ENCODE measurements at regions not wholly inside any gene's neighbourhood (a gene's known extent, or its start where the extent isn't known, plus 50 kb on each side); places are given as distances from the start of the nearest gene placed in this dataset.

GRCh38 chr6:25023781-25024180, 88.0 kb upstream of the RIPOR2 start:
- Histone ChIP-seq H3K4me1 (no peaks in the 10 kb centered on the region), H3K36me3 (no peaks in the 10 kb centered on the region), H3K27ac (no peak overlapping the region), H3K9me3 (no peaks in the 10 kb centered on the region), H3K4me3 (no peak overlapping the region), H3K27me3 (no peaks in the 10 kb centered on the region)
- no peak for DNase-seq (ENCODE audit: low spot score in 2 of 2)
- 97 to 98% methylated on average over 22 of the region's 22 CpGs for WGBS, 2 donors
- no peak for TF ChIP-seq CTCF (IDR thresholded peaks at IDR 0.05)
- TF ChIP-seq POLR2A (IDR thresholded peaks at IDR 0.05) = no peak
- no peak for TF ChIP-seq EP300 (IDR thresholded peaks at IDR 0.05)

- no peak overlapping the region for H3K4me3 ChIP-seq
- DNase-seq (ENCODE audit: low spot score in 2 of 2) = no peak
- TF ChIP-seq EP300 (IDR thresholded peaks at IDR 0.05) (no peak), POLR2A (IDR thresholded peaks at IDR 0.05) (no peak), CTCF (IDR thresholded peaks at IDR 0.05) (no peak)
- no peaks in the 10 kb centered on the region for H3K27me3 ChIP-seq
- H3K4me1 ChIP-seq = no peaks in the 10 kb centered on the region
- 92 to 94% methylated on average over 3 of the region's 3 CpGs for WGBS, 2 donors
- H3K36me3 ChIP-seq = no peaks in the 10 kb centered on the region
- no peaks in the 10 kb centered on the region for H3K9me3 ChIP-seq
- no peak overlapping the region for H3K27ac ChIP-seq
These were observed 89.1 kb upstream of the RIPOR2 start for GRCh38 chr6:25024821-25025220.

DNA sequence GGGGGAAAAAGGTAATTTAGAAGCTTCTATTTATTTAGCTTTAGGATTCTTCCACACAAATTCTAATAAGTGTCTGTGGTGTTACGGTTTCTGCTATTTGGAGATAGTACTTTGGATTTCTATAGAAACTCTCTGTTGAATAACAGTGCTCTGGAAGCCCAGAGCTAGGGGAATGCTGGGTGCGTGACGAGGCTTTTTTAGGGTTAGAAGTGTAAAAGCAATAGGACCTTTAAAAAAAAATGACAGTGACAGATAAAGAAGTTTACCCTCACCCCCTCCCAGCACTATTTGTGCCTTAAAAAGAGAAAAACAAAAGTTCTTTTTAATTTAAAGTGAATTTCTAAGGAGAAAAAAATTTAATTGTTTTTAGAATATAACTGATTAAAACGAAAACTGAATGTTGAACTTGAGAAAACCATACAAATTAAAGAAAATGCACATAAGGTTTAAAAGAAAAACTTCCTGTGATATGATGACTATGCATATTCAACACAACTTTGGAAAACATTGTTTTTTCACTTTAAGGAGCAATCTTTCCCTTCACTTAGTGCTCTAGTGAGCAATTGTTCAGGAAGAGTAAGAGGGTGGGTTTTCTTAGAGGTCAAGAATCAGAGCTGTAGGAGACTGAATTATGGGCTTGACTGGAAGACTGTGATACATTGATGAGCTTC, 89.6 kb upstream of the RIPOR2 start:
- H3K27ac ChIP-seq = no peak overlapping the region
- H3K4me1 ChIP-seq = no peaks in the 10 kb centered on the region
- DNase-seq (ENCODE audit: low spot score in 2 of 2) = no peak
- H3K27me3 ChIP-seq = no peaks in the 10 kb centered on the region
- no peaks in the 10 kb centered on the region for H3K9me3 ChIP-seq
- WGBS, 2 donors = 71 to 74% methylated on average over 4 of the region's 4 CpGs
- no peaks in the 10 kb centered on the region for H3K36me3 ChIP-seq
- no peak for TF ChIP-seq EP300 (IDR thresholded peaks at IDR 0.05)
- TF ChIP-seq CTCF (IDR thresholded peaks at IDR 0.05) = no peak
- TF ChIP-seq POLR2A (IDR thresholded peaks at IDR 0.05) = no peak
- H3K4me3 ChIP-seq = no peak overlapping the region

DNA sequence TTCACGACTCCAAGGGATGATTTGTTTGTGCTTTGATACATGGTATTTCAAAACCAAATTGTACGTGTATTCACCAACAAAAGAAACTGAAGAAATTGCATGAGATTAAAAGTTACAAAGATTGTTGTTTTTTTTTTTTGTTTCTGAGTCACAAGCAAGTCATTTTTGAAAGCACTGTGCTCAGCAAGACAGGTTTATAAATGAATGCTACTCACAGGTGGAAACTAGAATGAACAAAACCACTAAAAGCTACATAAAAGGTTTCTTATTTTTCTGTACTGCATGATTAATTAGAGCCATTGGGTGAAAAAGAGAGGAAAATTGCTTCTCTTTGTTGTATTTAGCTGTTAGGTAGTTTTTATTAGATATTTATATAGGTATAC, 90.2 kb upstream of the RIPOR2 start:
- no peaks in the 10 kb centered on the region for H3K4me1 ChIP-seq
- no peak for DNase-seq (ENCODE audit: low spot score in 2 of 2)
- H3K27ac ChIP-seq = no peak overlapping the region
- no peak overlapping the region for H3K4me3 ChIP-seq
- no peaks in the 10 kb centered on the region for H3K36me3 ChIP-seq
- TF ChIP-seq POLR2A (IDR thresholded peaks at IDR 0.05) = no peak
- no peaks in the 10 kb centered on the region for H3K27me3 ChIP-seq
- 43 to 57% methylated on average over 2 of the region's 2 CpGs for WGBS, 2 donors
- H3K9me3 ChIP-seq = no peaks in the 10 kb centered on the region

DNA sequence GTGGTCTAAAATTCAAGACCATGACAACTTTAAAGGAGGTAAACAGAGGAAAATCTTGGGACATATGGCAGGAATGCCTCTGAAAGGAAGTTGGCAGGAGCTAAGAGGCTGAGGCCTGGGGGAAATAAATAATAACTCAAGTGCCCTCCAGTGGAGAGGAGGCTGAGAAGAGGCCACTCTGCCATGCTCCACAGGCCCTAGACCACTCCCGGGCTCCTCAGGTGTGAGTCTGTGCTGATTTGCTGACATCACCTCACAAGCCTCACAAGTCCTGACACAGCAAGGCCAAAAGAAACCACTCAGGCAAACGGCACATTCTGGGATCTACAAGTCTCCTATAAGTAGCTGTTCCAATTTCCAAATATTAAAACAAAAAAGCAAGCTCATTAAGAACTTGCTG, 91.0 kb upstream of the RIPOR2 start:
- Histone ChIP-seq H3K4me3 (no peak overlapping the region), H3K4me1 (no peaks in the 10 kb centered on the region), H3K27ac (no peak overlapping the region), H3K36me3 (no peaks in the 10 kb centered on the region), H3K27me3 (no peaks in the 10 kb centered on the region), H3K9me3 (no peaks in the 10 kb centered on the region)
- no peak for TF ChIP-seq CTCF (IDR thresholded peaks at IDR 0.05)
- TF ChIP-seq POLR2A (IDR thresholded peaks at IDR 0.05) = no peak
- no peak for TF ChIP-seq EP300 (IDR thresholded peaks at IDR 0.05)
- WGBS, 2 donors = 50 to 60% methylated on average over 2 of the region's 2 CpGs
- no peak for DNase-seq (ENCODE audit: low spot score in 2 of 2)
